HUES6 (cell line): ENCODE measurements at regions not wholly inside any gene's neighbourhood (a gene's known extent, or its start where the extent isn't known, plus 50 kb on each side); places are given as distances from the start of the nearest gene placed in this dataset.

Experiments used
- H3K27ac ChIP-seq: 2 replicates; pipeline ENCODE4 v1.7.0; 2013; ENCODE audit warnings: low read depth, mild to moderate bottlenecking, low read length, inconsistent platforms
- H3K27me3 ChIP-seq: 2 replicates; pipeline ENCODE4 v1.6.1; 2013; ENCODE audit warnings: low read length; ENCODE audit not compliant: control insufficient read depth, insufficient read depth
- H3K36me3 ChIP-seq: 2 replicates; pipeline ENCODE4 v1.6.1; 2013; ENCODE audit warnings: low read length; ENCODE audit not compliant: control insufficient read depth, insufficient read depth
- H3K4me1 ChIP-seq: 2 replicates; pipeline ENCODE4 v1.6.1; 2013; ENCODE audit warnings: low read length; ENCODE audit not compliant: control insufficient read depth, insufficient read depth
- H3K4me3 ChIP-seq: 2 replicates; pipeline ENCODE4 v1.5.1; 2013; ENCODE audit warnings: low read depth, low read length
- H3K9ac ChIP-seq: one replicate; pipeline ENCODE4 v1.6.1; 2013; ENCODE audit warnings: mild to moderate bottlenecking, low read length
- H3K9me3 ChIP-seq: 2 replicates; pipeline ENCODE4 v1.6.1; 2013; ENCODE audit warnings: low read depth, low read length; ENCODE audit not compliant: control insufficient read depth, insufficient read depth

GRCh38 chr5:51487952-51488351 lies 104.7 kb downstream of the ISL1 start:
- H3K4me1 ChIP-seq, result no peaks in the 10 kb centered on the region
- H3K27me3 ChIP-seq, result no peaks in the 10 kb centered on the region
- H3K36me3 ChIP-seq, result no peaks in the 10 kb centered on the region
- H3K9ac ChIP-seq, result no peak overlapping the region
- no peaks in the 10 kb centered on the region for H3K9me3 ChIP-seq
- no peak overlapping the region for H3K27ac ChIP-seq
- no peak overlapping the region for H3K4me3 ChIP-seq

DNA sequence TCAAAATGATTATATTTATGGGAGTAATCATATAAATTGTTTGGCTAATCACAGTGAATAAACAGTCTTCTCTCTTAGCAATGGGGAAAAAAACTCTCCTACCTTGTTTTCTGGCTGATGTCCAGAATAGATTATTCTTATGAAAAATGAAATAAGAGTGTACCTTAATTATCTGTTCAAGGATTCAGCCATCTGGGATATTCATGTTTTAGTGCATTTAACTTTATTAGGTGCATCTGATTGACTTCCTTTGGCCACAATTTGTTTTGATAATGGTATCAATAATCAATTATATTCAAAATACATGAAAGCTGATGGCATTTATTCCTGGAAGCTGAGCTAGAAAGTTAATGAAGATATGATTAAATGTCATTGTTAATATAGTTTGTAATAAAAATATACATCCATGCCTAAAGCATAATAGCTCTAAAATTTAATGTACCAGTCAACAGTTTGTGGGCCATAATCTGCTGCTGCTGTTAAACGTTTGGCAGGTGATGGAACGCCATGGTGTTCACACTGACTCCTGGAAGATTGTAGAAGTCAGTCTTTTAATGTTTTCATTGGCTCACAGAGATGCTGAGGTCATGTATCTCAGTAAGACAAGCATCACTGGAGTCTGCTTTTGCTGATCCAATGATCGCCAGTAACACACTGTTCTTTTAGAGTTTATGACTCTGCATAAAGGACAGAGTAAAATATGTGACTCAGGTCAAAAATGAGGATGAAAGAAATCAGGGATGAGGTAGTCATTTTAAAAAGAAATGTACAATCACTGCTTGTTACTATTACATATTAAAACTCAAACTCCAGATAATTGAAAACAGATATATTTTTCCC lies 105.8 kb downstream of the ISL1 start:
- no peaks in the 10 kb centered on the region for H3K27me3 ChIP-seq
- no peaks in the 10 kb centered on the region for H3K4me1 ChIP-seq
- H3K4me3 ChIP-seq, result no peak overlapping the region
- H3K27ac ChIP-seq, result no peak overlapping the region
- no peaks in the 10 kb centered on the region for H3K9me3 ChIP-seq
- H3K9ac ChIP-seq, result no peak overlapping the region
- H3K36me3 ChIP-seq, result no peaks in the 10 kb centered on the region

DNA sequence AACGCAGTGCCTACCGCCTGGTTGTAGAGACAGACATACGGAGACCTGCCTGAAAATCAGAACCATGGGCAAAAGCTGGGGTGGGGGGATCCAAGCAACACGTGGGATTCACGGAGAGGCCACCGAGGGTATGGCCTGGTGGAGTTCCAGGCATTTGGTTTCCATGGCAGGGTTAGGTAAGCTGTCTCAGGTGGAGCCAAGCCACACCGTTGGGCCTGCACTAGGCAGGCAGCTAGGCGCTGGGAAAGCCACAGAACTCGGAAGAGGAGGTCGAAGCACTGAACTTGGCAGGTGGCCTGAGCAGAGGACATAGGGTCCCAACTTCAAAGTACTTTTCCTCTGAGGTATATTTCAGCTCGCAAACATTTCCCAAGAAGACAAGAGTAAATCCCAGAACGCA lies 111.6 kb downstream of the ISL1 start:
- H3K9ac ChIP-seq, result no peak overlapping the region
- no peak overlapping the region for H3K27ac ChIP-seq
- H3K36me3 ChIP-seq, result no peaks in the 10 kb centered on the region
- H3K27me3 ChIP-seq, result no peaks in the 10 kb centered on the region
- no peaks in the 10 kb centered on the region for H3K9me3 ChIP-seq
- H3K4me1 ChIP-seq, result no peaks in the 10 kb centered on the region
- no peak overlapping the region for H3K4me3 ChIP-seq

DNA sequence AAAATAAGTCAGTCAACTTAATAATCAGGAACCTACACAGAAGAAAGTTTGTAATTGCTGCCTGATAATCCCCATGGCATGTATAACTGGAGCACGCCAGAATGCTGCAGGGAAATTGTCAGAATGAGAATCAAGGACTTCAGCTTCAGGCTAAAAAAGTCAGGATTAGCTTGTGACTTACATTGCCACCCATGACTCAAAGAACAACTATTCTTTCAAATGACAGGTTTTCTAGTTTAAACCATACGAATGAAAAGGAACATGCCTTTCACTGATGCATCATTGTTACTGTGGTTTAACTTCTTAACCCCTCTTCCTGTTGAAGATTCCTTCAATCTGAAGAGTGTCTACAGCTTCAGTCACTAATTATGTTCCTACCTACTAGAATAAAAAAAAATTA lies 112.4 kb downstream of the ISL1 start:
- Histone ChIP-seq H3K27ac (no peak overlapping the region), H3K4me1 (no peaks in the 10 kb centered on the region), H3K9ac (no peak overlapping the region), H3K4me3 (no peak overlapping the region), H3K27me3 (no peaks in the 10 kb centered on the region), H3K36me3 (no peaks in the 10 kb centered on the region), H3K9me3 (no peaks in the 10 kb centered on the region)

GRCh38 chr5:51517838-51518237 lies 134.6 kb downstream of the ISL1 start:
- Histone ChIP-seq H3K36me3 (no peaks in the 10 kb centered on the region), H3K9me3 (no peaks in the 10 kb centered on the region), H3K27ac (no peak overlapping the region), H3K27me3 (no peaks in the 10 kb centered on the region), H3K9ac (no peak overlapping the region), H3K4me3 (no peak overlapping the region), H3K4me1 (no peaks in the 10 kb centered on the region)

- no peaks in the 10 kb centered on the region for H3K9me3 ChIP-seq
- H3K27me3 ChIP-seq, result no peaks in the 10 kb centered on the region
- no peaks in the 10 kb centered on the region for H3K4me1 ChIP-seq
- no peak overlapping the region for H3K27ac ChIP-seq
- H3K36me3 ChIP-seq, result no peaks in the 10 kb centered on the region
- H3K4me3 ChIP-seq, result no peak overlapping the region
- no peak overlapping the region for H3K9ac ChIP-seq
These were observed 135.4 kb downstream of the ISL1 start for GRCh38 chr5:51518607-51519006.

DNA sequence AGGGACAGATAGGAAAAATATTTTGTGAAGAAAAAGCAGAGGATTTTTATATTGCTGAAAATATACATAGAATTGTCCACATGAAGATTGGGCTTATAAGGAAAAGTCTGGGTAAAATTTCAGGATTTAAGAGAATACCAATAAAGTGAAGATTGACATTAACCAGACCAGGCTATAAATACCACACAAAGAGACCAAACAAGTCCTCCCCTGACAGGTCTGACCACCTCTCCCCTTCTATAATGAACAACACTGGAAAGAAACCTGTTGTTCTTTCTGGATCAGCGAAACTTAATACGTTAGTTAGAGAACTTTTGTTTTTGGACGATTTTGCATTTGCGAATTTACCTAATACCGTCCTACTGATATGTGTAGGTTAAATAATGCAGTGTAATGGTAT lies 138.3 kb downstream of the ISL1 start:
- H3K36me3 ChIP-seq, result no peaks in the 10 kb centered on the region
- no peak overlapping the region for H3K4me3 ChIP-seq
- no peaks in the 10 kb centered on the region for H3K27me3 ChIP-seq

GRCh38 chr5:51539232-51539631 lies 156.0 kb downstream of the ISL1 start:
- Histone ChIP-seq H3K4me1 (no peaks in the 10 kb centered on the region), H3K9me3 (0 out of 2 replicates have a peak, but pooled peaks cover 3% of the 10 kb centered on the region), H3K9ac (no peak overlapping the region), H3K36me3 (no peaks in the 10 kb centered on the region), H3K27ac (no peak overlapping the region), H3K27me3 (no peaks in the 10 kb centered on the region), H3K4me3 (no peak overlapping the region)

More for the DNA sequence above, 138.3 kb downstream of the ISL1 start:
- Histone ChIP-seq H3K27ac (no peak overlapping the region), H3K9me3 (no peaks in the 10 kb centered on the region), H3K4me1 (no peaks in the 10 kb centered on the region), H3K9ac (no peak overlapping the region)

- Histone ChIP-seq H3K36me3 (no peaks in the 10 kb centered on the region), H3K9me3 (no peaks in the 10 kb centered on the region), H3K27me3 (no peaks in the 10 kb centered on the region), H3K9ac (no peak overlapping the region), H3K4me3 (no peak overlapping the region), H3K4me1 (no peaks in the 10 kb centered on the region), H3K27ac (no peak overlapping the region)
These were observed 161.0 kb downstream of the ISL1 start for GRCh38 chr5:51544031-51544785.

- Histone ChIP-seq H3K9ac (no peak overlapping the region), H3K27me3 (no peaks in the 10 kb centered on the region), H3K9me3 (no peaks in the 10 kb centered on the region), H3K36me3 (no peaks in the 10 kb centered on the region), H3K27ac (no peak overlapping the region), H3K4me1 (no peaks in the 10 kb centered on the region), H3K4me3 (no peak overlapping the region)
These were observed 173.6 kb downstream of the ISL1 start for GRCh38 chr5:51556833-51557232.

- no peak overlapping the region for H3K9ac ChIP-seq
- H3K4me1 ChIP-seq, result no peaks in the 10 kb centered on the region
- no peak overlapping the region for H3K4me3 ChIP-seq
- no peak overlapping the region for H3K27ac ChIP-seq
- H3K27me3 ChIP-seq, result no peaks in the 10 kb centered on the region
- H3K9me3 ChIP-seq, result no peaks in the 10 kb centered on the region
- no peaks in the 10 kb centered on the region for H3K36me3 ChIP-seq
These were observed 175.4 kb downstream of the ISL1 start for GRCh38 chr5:51558682-51559081.
